Thoracic aorta (tissue), 2 donors: ENCODE measurements at regions not wholly inside any gene's neighbourhood (a gene's known extent, or its start where the extent isn't known, plus 50 kb on each side); places are given as distances from the start of the nearest gene placed in this dataset.

Experiments used
- ATAC-seq: fragments of 150-250 bp; one replicate; pipeline ENCODE4 v1.8.0; 2017; ENCODE audit warnings: low read depth; ENCODE audit not compliant: insufficient number of reproducible peaks, low FRiP score
- DNase-seq: peaks from one replicate; pipeline ENCODE4 v3.0.0-alpha.2; 2020; ENCODE audit warnings: low spot score
- H3K27ac ChIP-seq, 2 donors: fragments of 200-600 bp; sonication (generic); 1 replicate in 1 of 2; 2 replicates in 1 of 2; pipeline ENCODE4 v1.5.1; 2016; ENCODE audit warnings: mild to moderate bottlenecking in 2 of 2, moderate library complexity in 2 of 2
- H3K27me3 ChIP-seq: fragments of 200-600 bp; sonication (generic); replicated peaks from 2 replicates; pipeline ENCODE4 v1.6.0; 2016; ENCODE audit warnings: mild to moderate bottlenecking; ENCODE audit not compliant: insufficient read depth
- H3K36me3 ChIP-seq: fragments of 200-600 bp; sonication (generic); one replicate; pipeline ENCODE4 v1.5.1; 2016
- H3K4me1 ChIP-seq, 2 donors: fragments of 200-600 bp; sonication (generic); 1 replicate in 1 of 2; 2 replicates in 1 of 2; pipeline versions ENCODE4 v1.5.1 to v1.6.0; 2016; ENCODE audit warnings: low read depth in 2 of 2, mild to moderate bottlenecking in 1 of 2; ENCODE audit not compliant: control insufficient read depth in 1 of 2
- H3K4me3 ChIP-seq: fragments of 200-600 bp; sonication (generic); 2 replicates; pipeline ENCODE4 v1.5.1; 2016; ENCODE audit warnings: mild to moderate bottlenecking
- H3K9me3 ChIP-seq: fragments of 200-600 bp; sonication (generic); 2 replicates; pipeline ENCODE4 v1.5.1; 2016
- CTCF ChIP-seq: fragments of 200-600 bp; sonication (generic); IDR thresholded peaks from one replicate; pipeline ENCODE4 v1.5.1; 2019; ENCODE audit warnings: antibody characterized with exemption

GRCh38 chr4:126894963-126895362, 737.8 kb upstream of the INTU start:
- TF ChIP-seq CTCF: no peak
- H3K27ac ChIP-seq: peak overlapping the region in 1 of 2 donors; percentile 0
- no peaks in the 10 kb centered on the region for H3K27me3 ChIP-seq
- peaks cover 3 to 12% of the 10 kb centered on the region in 2 donors for H3K4me1 ChIP-seq
- DNase-seq (no peak), ATAC-seq (no peak)
- no peaks in the 10 kb centered on the region for H3K36me3 ChIP-seq
- H3K4me3 ChIP-seq: no peak overlapping the region
- H3K9me3 ChIP-seq: no peaks in the 10 kb centered on the region

DNA sequence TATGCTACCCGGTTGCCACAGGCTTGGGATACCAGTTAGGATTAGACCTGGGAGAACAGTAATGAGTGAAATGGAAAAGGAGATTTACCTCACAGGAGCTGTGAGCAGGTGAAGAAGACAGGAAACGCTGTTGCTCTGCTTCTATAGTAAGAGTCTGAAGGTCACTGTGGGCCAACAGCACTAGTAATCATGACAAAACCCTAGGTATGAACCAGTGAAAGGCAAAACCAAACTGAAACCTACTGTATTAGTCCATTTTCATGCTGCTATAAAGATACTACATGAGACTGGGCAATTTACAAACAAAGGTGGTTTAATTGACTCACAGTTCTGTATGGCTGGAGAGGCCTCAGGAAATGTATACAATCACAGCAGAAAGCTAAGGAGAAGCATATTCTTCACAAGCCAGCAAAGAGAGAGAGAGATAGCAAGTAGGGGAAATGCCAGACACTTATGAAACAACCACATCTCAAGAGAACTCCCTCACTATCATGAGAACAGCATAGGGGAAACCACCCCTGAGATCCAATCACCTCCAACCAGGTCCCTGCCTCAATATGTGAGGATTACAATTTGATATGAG, 736.7 kb upstream of the INTU start:
- Histone ChIP-seq H3K27ac (no peak overlapping the region), H3K9me3 (no peaks in the 10 kb centered on the region), H3K36me3 (no peaks in the 10 kb centered on the region), H3K4me1 (peaks cover 9 to 19% of the 10 kb centered on the region in 2 donors), H3K27me3 (no peaks in the 10 kb centered on the region), H3K4me3 (no peak overlapping the region)
- ATAC-seq: no peak
- DNase-seq: no peak
- TF ChIP-seq CTCF: no peak

DNA sequence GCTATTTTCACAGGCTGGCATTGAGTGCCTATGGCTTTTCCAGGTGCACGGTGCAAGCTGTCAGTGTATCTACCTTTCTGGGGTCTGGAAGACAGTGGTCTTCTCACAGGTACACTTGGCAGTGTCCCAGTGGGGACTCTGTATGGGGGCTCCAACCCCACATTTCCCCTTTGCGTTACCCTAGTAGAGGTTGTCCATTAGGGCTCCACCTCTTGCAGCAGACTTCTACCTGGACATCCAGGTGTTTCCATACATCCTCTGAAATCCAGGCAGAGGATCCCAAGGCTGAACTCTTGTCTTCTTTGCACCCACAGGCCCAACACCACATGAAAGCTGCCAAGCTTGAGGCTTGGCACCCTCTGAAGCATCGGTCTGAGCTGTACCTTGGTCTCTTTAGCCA, 735.7 kb upstream of the INTU start:
- no peak overlapping the region for H3K4me3 ChIP-seq
- no peak for TF ChIP-seq CTCF
- H3K9me3 ChIP-seq: no peaks in the 10 kb centered on the region
- H3K4me1 ChIP-seq: peaks cover 9 to 19% of the 10 kb centered on the region in 2 donors
- DNase-seq (no peak), ATAC-seq (no peak)
- H3K27ac ChIP-seq: no peak overlapping the region
- H3K36me3 ChIP-seq: no peaks in the 10 kb centered on the region
- no peaks in the 10 kb centered on the region for H3K27me3 ChIP-seq

- ATAC-seq: no peak
- no peaks in the 10 kb centered on the region for H3K36me3 ChIP-seq
- no peak for DNase-seq
- no peak overlapping the region for H3K4me3 ChIP-seq
- peak overlapping the region; percentile 83 to 89 for H3K27ac ChIP-seq
- H3K9me3 ChIP-seq: no peaks in the 10 kb centered on the region
- no peak for TF ChIP-seq CTCF
- H3K27me3 ChIP-seq: no peaks in the 10 kb centered on the region
- H3K4me1 ChIP-seq: peaks cover 9 to 19% of the 10 kb centered on the region in 2 donors
These were observed 733.9 kb upstream of the INTU start for GRCh38 chr4:126898815-126899214.

- Histone ChIP-seq H3K4me3 (no peak overlapping the region), H3K27me3 (no peaks in the 10 kb centered on the region), H3K9me3 (no peaks in the 10 kb centered on the region), H3K36me3 (no peaks in the 10 kb centered on the region), H3K4me1 (peaks cover 9 to 19% of the 10 kb centered on the region in 2 donors), H3K27ac (peak overlapping the region; percentile 83 to 89)
- no peak for DNase-seq
- peak; percentile 73 for ATAC-seq
- TF ChIP-seq CTCF: no peak
These were observed 733.4 kb upstream of the INTU start for GRCh38 chr4:126899331-126899801.
